DND-41 (cell line): ENCODE measurements at regions not wholly inside any gene's neighbourhood (a gene's known extent, or its start where the extent isn't known, plus 50 kb on each side); places are given as distances from the start of the nearest gene placed in this dataset.

ENCODE experiments used
- ATAC-seq: fragments of 200-7000 bp; cut with Tn5 transposase; 3 replicates; pipeline ENCODE4 v1.9.1; 2021; ENCODE audit warnings: low read depth; ENCODE audit not compliant: insufficient read depth
- DNase-seq: peaks from one replicate; pipeline ENCODE4 v3.0.0-alpha.2; 2020
- H2AFZ ChIP-seq: 2 replicates; pipeline ENCODE4 v1.6.0; 2012; ENCODE audit warnings: low read depth, low read length
- H3K27ac ChIP-seq: 2 replicates; pipeline ENCODE4 v1.5.1; 2012; ENCODE audit warnings: low read length, inconsistent platforms
- H3K27me3 ChIP-seq: fragments of 200-600 bp; sonication (generic); 2 replicates; pipeline ENCODE4 v1.6.0; 2012; ENCODE audit warnings: low read length, mild to moderate bottlenecking, inconsistent platforms; ENCODE audit not compliant: insufficient read depth, poor library complexity
- H3K36me3 ChIP-seq: 2 replicates; pipeline ENCODE4 v1.5.1; 2012; ENCODE audit warnings: low read length, inconsistent platforms; ENCODE audit not compliant: insufficient read depth
- H3K4me1 ChIP-seq: 2 replicates; pipeline ENCODE4 v1.5.1; 2012; ENCODE audit warnings: mild to moderate bottlenecking, low read length; ENCODE audit not compliant: insufficient read depth
- H3K4me2 ChIP-seq: 2 replicates; pipeline ENCODE4 v1.6.0; 2012; ENCODE audit warnings: mild to moderate bottlenecking, moderate library complexity, low read length, inconsistent platforms; ENCODE audit not compliant: insufficient read depth
- H3K4me3 ChIP-seq, 2 experiments: fragments of 200-600 bp in 1 of 2; shearing (Covaris generic) in 1 of 2; 2 replicates each; pipeline ENCODE4 v1.5.1; 2012 to 2016; ENCODE audit warnings: inconsistent platforms in 2 of 2, low read length in 2 of 2, mild to moderate bottlenecking in 2 of 2, low read depth in 1 of 2, moderate library complexity in 1 of 2
- H3K79me2 ChIP-seq: 2 replicates; pipeline ENCODE4 v1.6.0; 2012; ENCODE audit warnings: low read length, inconsistent platforms; ENCODE audit not compliant: insufficient read depth
- H3K9ac ChIP-seq: 2 replicates; pipeline ENCODE4 v1.6.0; 2012; ENCODE audit warnings: low read depth, mild to moderate bottlenecking, inconsistent platforms, low read length, moderate library complexity
- H3K9me3 ChIP-seq: 2 replicates; pipeline ENCODE4 v1.5.1; 2012; ENCODE audit warnings: low read length, moderate library complexity, mild to moderate bottlenecking, inconsistent platforms; ENCODE audit not compliant: insufficient read depth, severe bottlenecking
- H4K20me1 ChIP-seq: 2 replicates; pipeline ENCODE4 v1.6.0; 2012; ENCODE audit warnings: low read length; ENCODE audit not compliant: insufficient read depth
- EZH2 ChIP-seq: IDR thresholded peaks from 3 replicates; pipeline ENCODE4 v1.6.1; 2012; ENCODE audit warnings: borderline replicate concordance, low read depth, mild to moderate bottlenecking, moderate library complexity, low read length, inconsistent platforms; ENCODE audit not compliant: severe bottlenecking
- TF ChIP-seq, protein P1 (sequence below): IDR thresholded peaks from 2 replicates; pipeline ENCODE4 v1.5.1; 2012; ENCODE audit warnings: borderline replicate concordance, low read length, moderate library complexity, mild to moderate bottlenecking; ENCODE audit not compliant: poor library complexity, severe bottlenecking; ENCODE audit errors: extremely low read depth

GRCh38 chr3:174640932-174641331, 218.2 kb upstream of the NAALADL2 start:
- TF ChIP-seq, protein P1, sequence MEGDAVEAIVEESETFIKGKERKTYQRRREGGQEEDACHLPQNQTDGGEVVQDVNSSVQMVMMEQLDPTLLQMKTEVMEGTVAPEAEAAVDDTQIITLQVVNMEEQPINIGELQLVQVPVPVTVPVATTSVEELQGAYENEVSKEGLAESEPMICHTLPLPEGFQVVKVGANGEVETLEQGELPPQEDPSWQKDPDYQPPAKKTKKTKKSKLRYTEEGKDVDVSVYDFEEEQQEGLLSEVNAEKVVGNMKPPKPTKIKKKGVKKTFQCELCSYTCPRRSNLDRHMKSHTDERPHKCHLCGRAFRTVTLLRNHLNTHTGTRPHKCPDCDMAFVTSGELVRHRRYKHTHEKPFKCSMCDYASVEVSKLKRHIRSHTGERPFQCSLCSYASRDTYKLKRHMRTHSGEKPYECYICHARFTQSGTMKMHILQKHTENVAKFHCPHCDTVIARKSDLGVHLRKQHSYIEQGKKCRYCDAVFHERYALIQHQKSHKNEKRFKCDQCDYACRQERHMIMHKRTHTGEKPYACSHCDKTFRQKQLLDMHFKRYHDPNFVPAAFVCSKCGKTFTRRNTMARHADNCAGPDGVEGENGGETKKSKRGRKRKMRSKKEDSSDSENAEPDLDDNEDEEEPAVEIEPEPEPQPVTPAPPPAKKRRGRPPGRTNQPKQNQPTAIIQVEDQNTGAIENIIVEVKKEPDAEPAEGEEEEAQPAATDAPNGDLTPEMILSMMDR, result no peak
- no peak for TF ChIP-seq EZH2
- H3K27me3 ChIP-seq, result no peaks in the 10 kb centered on the region
- ATAC-seq, result no peak
- H4K20me1 ChIP-seq, result no peaks in the 10 kb centered on the region
- no peak overlapping the region for H3K4me2 ChIP-seq
- H2AFZ ChIP-seq, result no peak overlapping the region
- no peak overlapping the region for H3K4me3 ChIP-seq
- H3K9me3 ChIP-seq, result no peaks in the 10 kb centered on the region
- no peaks in the 10 kb centered on the region for H3K36me3 ChIP-seq
- no peaks in the 10 kb centered on the region for H3K79me2 ChIP-seq
- DNase-seq, result no peak
- H3K27ac ChIP-seq, result no peak overlapping the region
- H3K9ac ChIP-seq, result no peak overlapping the region
- no peaks in the 10 kb centered on the region for H3K4me1 ChIP-seq

- Histone ChIP-seq H3K36me3 (no peaks in the 10 kb centered on the region), H3K9me3 (no peaks in the 10 kb centered on the region), H2AFZ (no peak overlapping the region), H3K9ac (no peak overlapping the region), H4K20me1 (no peaks in the 10 kb centered on the region), H3K4me1 (no peaks in the 10 kb centered on the region), H3K4me2 (no peak overlapping the region), H3K4me3 (no peak overlapping the region), H3K27ac (no peak overlapping the region), H3K79me2 (no peaks in the 10 kb centered on the region), H3K27me3 (no peaks in the 10 kb centered on the region)
- TF ChIP-seq EZH2, result no peak
- TF ChIP-seq, protein P1, result no peak
- ATAC-seq (no peak), DNase-seq (no peak)
These were observed 214.8 kb upstream of the NAALADL2 start for GRCh38 chr3:174644287-174644686.

GRCh38 chr3:174651951-174652350, 207.2 kb upstream of the NAALADL2 start:
- no peaks in the 10 kb centered on the region for H3K36me3 ChIP-seq
- DNase-seq (no peak), ATAC-seq (no peak)
- H3K9ac ChIP-seq, result no peak overlapping the region
- no peaks in the 10 kb centered on the region for H3K4me1 ChIP-seq
- H3K27ac ChIP-seq, result no peak overlapping the region
- no peak overlapping the region for H3K4me2 ChIP-seq
- no peaks in the 10 kb centered on the region for H3K9me3 ChIP-seq
- no peaks in the 10 kb centered on the region for H4K20me1 ChIP-seq
- H3K4me3 ChIP-seq, result no peak overlapping the region
- TF ChIP-seq, protein P1, result no peak
- no peak for TF ChIP-seq EZH2
- H2AFZ ChIP-seq, result no peak overlapping the region
- no peaks in the 10 kb centered on the region for H3K79me2 ChIP-seq
- H3K27me3 ChIP-seq, result no peaks in the 10 kb centered on the region

- Histone ChIP-seq H4K20me1 (no peaks in the 10 kb centered on the region), H3K27ac (no peak overlapping the region), H3K9me3 (no peaks in the 10 kb centered on the region), H3K27me3 (no peaks in the 10 kb centered on the region), H3K36me3 (no peaks in the 10 kb centered on the region), H3K4me1 (no peaks in the 10 kb centered on the region), H2AFZ (no peak overlapping the region), H3K79me2 (no peaks in the 10 kb centered on the region), H3K4me3 (no peak overlapping the region), H3K4me2 (no peak overlapping the region), H3K9ac (no peak overlapping the region)
- TF ChIP-seq EZH2, result no peak
- TF ChIP-seq, protein P1, result no peak
- DNase-seq (no peak), ATAC-seq (no peak)
These were observed 199.6 kb upstream of the NAALADL2 start for GRCh38 chr3:174659511-174659910.
